ENCODE measurements at regions not wholly inside any gene's neighbourhood (a gene's known extent, or its start where the extent isn't known, plus 50 kb on each side); places are given as distances from the start of the nearest gene placed in this dataset.

DNA sequence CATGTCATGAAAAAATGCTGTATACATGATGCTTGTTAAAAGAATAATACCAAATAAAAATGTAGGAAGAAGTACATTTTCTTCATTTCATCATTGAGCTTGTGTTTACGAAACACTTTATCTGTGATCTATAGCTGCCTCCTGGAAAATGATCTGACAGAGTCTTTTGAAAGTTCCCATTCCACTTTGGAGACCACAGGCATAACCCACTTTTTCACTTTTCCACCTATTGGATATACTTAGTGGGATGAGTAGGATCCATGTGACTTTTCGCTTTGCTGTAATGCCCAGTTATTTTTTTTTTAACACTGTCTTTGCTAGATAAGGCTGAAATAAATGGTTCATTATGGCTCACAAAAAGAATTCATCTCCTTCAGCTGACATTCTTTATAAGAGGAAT lies 773.0 kb upstream of the AMELY start:
- TF ChIP-seq CTCF (IDR thresholded peaks at IDR 0.05): no peak
- no peak for TF ChIP-seq POLR2A (IDR thresholded peaks at IDR 0.05)
- no peak for TF ChIP-seq EP300 (IDR thresholded peaks at IDR 0.05)
- no peak for TF ChIP-seq POLR2AphosphoS5 (IDR thresholded peaks at IDR 0.05)

All from gastroesophageal sphincter (tissue), 3 donors.